ENCODE measurements at regions not wholly inside any gene's neighbourhood (a gene's known extent, or its start where the extent isn't known, plus 50 kb on each side); places are given as distances from the start of the nearest gene placed in this dataset.

DNA sequence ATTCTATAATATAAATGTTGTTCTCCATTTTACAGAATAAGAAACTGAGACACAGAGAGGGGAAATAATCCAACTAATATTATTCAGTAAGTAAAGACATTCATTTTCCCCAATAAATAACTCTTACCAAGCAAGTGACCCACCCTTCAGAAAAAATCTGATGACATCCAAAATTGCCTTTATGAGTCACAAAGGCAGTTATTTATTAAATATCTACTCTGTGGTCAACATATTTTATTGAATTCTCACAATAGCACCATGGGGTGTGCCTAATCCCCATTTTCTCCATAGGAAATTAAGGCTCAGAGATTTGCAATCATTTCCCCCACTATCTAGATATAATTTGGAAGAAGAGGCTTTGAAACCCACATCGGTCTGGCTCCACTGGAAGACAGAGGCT lies 161.5 kb upstream of the ISX start:
- Histone ChIP-seq H3K4me3 (no peak overlapping the region), H3K9me3 (no peaks in the 10 kb centered on the region), H3K27me3 (no peaks in the 10 kb centered on the region), H3K27ac (no peak overlapping the region), H3K36me3 (replicated peaks in 1 of 2; ENCODE audit: insufficient read depth in 1 of 2, low read depth in 2 of 2) (no peaks in the 10 kb centered on the region), H3K4me1 (no peaks in the 10 kb centered on the region)
- TF ChIP-seq, protein P1, sequence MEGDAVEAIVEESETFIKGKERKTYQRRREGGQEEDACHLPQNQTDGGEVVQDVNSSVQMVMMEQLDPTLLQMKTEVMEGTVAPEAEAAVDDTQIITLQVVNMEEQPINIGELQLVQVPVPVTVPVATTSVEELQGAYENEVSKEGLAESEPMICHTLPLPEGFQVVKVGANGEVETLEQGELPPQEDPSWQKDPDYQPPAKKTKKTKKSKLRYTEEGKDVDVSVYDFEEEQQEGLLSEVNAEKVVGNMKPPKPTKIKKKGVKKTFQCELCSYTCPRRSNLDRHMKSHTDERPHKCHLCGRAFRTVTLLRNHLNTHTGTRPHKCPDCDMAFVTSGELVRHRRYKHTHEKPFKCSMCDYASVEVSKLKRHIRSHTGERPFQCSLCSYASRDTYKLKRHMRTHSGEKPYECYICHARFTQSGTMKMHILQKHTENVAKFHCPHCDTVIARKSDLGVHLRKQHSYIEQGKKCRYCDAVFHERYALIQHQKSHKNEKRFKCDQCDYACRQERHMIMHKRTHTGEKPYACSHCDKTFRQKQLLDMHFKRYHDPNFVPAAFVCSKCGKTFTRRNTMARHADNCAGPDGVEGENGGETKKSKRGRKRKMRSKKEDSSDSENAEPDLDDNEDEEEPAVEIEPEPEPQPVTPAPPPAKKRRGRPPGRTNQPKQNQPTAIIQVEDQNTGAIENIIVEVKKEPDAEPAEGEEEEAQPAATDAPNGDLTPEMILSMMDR (IDR thresholded peaks at IDR 0.05): no peak
- TF ChIP-seq POLR2A (IDR thresholded peaks at IDR 0.05): no peak
- 76 to 81% methylated on average over 1 of the region's 1 CpG for WGBS, 2 donors
- no peak for ATAC-seq
- intact Hi-C loops (cut with DNase I): no loop called here
- no peak for DNase-seq

DNA sequence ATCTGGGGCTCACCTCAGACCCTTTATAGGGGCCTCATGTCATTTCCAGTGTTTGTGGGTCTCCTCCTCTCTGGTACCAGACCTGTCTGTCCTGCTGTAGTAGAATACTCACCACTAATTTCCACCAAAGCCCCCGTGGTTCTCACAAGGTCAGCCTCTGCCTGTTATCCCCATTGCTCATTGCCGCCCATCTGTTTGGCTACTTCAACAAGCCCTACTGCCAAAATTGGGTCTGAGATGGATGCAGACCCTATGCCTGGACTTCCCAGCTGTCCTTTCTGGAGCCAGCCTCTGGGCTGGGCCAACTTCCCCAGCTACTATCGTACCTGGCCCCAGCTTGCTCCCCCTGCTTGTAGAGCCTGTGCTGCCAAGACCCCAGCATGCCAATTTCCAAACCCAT lies 152.1 kb upstream of the ISX start:
- WGBS, 2 donors: 44 to 48% methylated on average over 3 of the region's 3 CpGs
- H3K27me3 ChIP-seq: no peaks in the 10 kb centered on the region
- no peaks in the 10 kb centered on the region for H3K4me1 ChIP-seq
- DNase-seq (no peak), ATAC-seq (no peak)
- H3K4me3 ChIP-seq: no peak overlapping the region
- no peak overlapping the region for H3K27ac ChIP-seq
- no peaks in the 10 kb centered on the region for H3K36me3 ChIP-seq (replicated peaks in 1 of 2; ENCODE audit: insufficient read depth in 1 of 2, low read depth in 2 of 2)
- no peaks in the 10 kb centered on the region for H3K9me3 ChIP-seq
- no peak for TF ChIP-seq POLR2A (IDR thresholded peaks at IDR 0.05)
- TF ChIP-seq, protein P1 (IDR thresholded peaks at IDR 0.05): no peak
- intact Hi-C loops (cut with DNase I): no loop called here

DNA sequence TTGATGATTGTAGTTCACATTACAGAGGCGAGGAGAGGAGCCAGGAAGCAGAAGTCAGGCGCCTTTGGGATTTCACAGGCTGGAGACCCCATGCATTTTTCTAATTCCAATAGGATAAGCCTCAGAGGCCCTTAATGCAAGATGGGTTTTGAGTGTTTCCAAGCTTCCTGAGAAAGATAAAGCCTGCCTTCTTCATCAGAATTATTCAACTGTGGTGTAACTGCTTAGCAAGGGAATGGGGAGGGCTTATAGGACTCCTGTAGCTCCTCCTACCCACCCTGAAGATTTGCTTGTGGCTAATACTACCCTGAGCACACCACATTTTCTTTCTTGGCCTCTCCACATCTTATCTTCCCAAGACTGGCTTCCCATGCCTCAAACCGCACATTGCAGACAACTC lies 151.1 kb upstream of the ISX start:
- no peaks in the 10 kb centered on the region for H3K36me3 ChIP-seq (replicated peaks in 1 of 2; ENCODE audit: insufficient read depth in 1 of 2, low read depth in 2 of 2)
- H3K4me1 ChIP-seq: no peaks in the 10 kb centered on the region
- H3K9me3 ChIP-seq: no peaks in the 10 kb centered on the region
- WGBS, 2 donors: 53 to 60% methylated on average over 3 of the region's 3 CpGs
- TF ChIP-seq, protein P1 (IDR thresholded peaks at IDR 0.05): no peak
- no peak for TF ChIP-seq POLR2A (IDR thresholded peaks at IDR 0.05)
- DNase-seq (no peak), ATAC-seq (no peak)
- no peaks in the 10 kb centered on the region for H3K27me3 ChIP-seq
- H3K4me3 ChIP-seq: no peak overlapping the region
- H3K27ac ChIP-seq: no peak overlapping the region
- intact Hi-C loops (cut with DNase I): no loop called here

DNA sequence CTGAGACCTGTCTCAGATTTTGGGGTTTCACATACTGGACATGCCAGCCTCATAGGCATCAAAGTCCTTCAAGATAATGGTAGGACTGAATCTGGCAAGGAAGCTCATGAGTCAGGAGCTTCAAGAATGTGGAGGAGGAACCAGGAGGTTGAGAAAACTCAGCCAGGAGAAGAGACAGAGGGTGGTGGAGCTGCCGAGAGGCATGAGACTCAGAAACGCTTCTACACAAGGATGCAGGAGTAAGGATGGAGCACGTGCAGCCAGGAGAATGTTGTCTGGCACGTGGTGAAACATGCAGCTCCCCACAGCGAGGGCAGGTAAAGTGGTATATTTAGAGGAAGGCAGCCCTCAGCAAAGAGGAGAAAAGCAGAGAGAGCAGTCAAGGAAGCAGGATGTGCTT lies 148.7 kb upstream of the ISX start:
- H3K4me1 ChIP-seq: no peaks in the 10 kb centered on the region
- intact Hi-C loops (cut with DNase I): no loop called here
- WGBS, 2 donors: 43 to 48% methylated on average over 5 of the region's 5 CpGs
- H3K4me3 ChIP-seq: no peak overlapping the region
- DNase-seq: no peak
- no peak for ATAC-seq
- no peaks in the 10 kb centered on the region for H3K27me3 ChIP-seq
- no peaks in the 10 kb centered on the region for H3K9me3 ChIP-seq
- TF ChIP-seq, protein P1 (IDR thresholded peaks at IDR 0.05): no peak
- TF ChIP-seq POLR2A (IDR thresholded peaks at IDR 0.05): no peak
- no peak overlapping the region for H3K27ac ChIP-seq
- no peaks in the 10 kb centered on the region for H3K36me3 ChIP-seq (replicated peaks in 1 of 2; ENCODE audit: insufficient read depth in 1 of 2, low read depth in 2 of 2)

DNA sequence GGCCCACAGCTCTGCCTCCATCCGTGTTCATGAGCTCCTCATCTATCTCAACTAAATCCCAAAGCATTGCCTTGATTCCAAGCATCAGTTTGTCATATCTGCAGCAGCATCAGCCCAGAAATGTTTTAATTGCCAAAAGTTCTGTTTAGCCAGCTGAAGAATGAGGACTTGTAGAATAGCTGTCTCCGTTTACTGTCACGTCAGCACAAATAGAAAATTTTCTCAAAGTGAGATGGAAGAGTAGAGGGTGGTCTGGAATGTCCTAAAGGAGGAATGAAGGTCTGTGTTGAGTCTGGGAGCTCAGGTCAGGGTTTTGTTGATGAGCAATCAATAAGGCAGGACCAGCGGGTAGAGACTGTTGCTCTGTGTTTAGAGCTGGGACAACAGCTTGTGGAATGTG lies 134.9 kb upstream of the ISX start:
- no peak for ATAC-seq
- Histone ChIP-seq H3K36me3 (replicated peaks in 1 of 2; ENCODE audit: insufficient read depth in 1 of 2, low read depth in 2 of 2) (no peaks in the 10 kb centered on the region), H3K27me3 (no peaks in the 10 kb centered on the region), H3K27ac (no peak overlapping the region), H3K4me1 (no peaks in the 10 kb centered on the region), H3K4me3 (no peak overlapping the region), H3K9me3 (no peaks in the 10 kb centered on the region)
- no peak for DNase-seq
- TF ChIP-seq, protein P1 (IDR thresholded peaks at IDR 0.05): no peak
- no peak for TF ChIP-seq POLR2A (IDR thresholded peaks at IDR 0.05)
- WGBS, 2 donors: 50 to 53% methylated on average over 4 of the region's 4 CpGs
- intact Hi-C loops (cut with DNase I): no loop called here

Measured in body of pancreas (tissue), 4 donors.